Activated effector memory CD4-positive, alpha-beta T cell treated with anti-CD3 and anti-CD28 coated beads, Interleukin-2, amount 50 U/mL, for 16 hours (primary cell): ENCODE measurements at regions not wholly inside any gene's neighbourhood (a gene's known extent, or its start where the extent isn't known, plus 50 kb on each side); places are given as distances from the start of the nearest gene placed in this dataset.
"Not testable (repeated sequence)": the region's sequence is repeated elsewhere in the genome, so short reads cannot be mapped to it uniquely, and the experiment has no call there.

Source experiments
- DNase-seq: peaks from one replicate; pipeline ENCODE4 v3.0.0-alpha.2; 2020

GRCh38 chr16:86243571-86244154, 266.7 kb upstream of the FOXF1 start:
- DNase-seq: no peak

- no peak for DNase-seq
Observed at GRCh38 chr16:86244158-86244557, 266.2 kb upstream of the FOXF1 start.

- DNase-seq: no peak
Observed at GRCh38 chr16:86244936-86245335, 265.4 kb upstream of the FOXF1 start.

GRCh38 chr16:86245351-86245750, 265.0 kb upstream of the FOXF1 start:
- DNase-seq: no peak

- DNase-seq: no peak
Observed at GRCh38 chr16:86245895-86246294, 264.4 kb upstream of the FOXF1 start.

GRCh38 chr16:86248310-86248905, 261.9 kb upstream of the FOXF1 start:
- no peak for DNase-seq

- no peak for DNase-seq
Observed at GRCh38 chr16:86249631-86250030, 260.7 kb upstream of the FOXF1 start.

GRCh38 chr16:86251682-86252081, 258.6 kb upstream of the FOXF1 start:
- no peak for DNase-seq

- DNase-seq: no peak
Observed at GRCh38 chr16:86252596-86252995, 257.7 kb upstream of the FOXF1 start.

- no peak for DNase-seq
Observed at GRCh38 chr16:86255966-86256365, 254.4 kb upstream of the FOXF1 start.

GRCh38 chr16:86256995-86257394, 253.3 kb upstream of the FOXF1 start:
- no peak for DNase-seq

- no peak for DNase-seq
Observed at GRCh38 chr16:86257546-86257945, 252.8 kb upstream of the FOXF1 start.

GRCh38 chr16:86258713-86259112, 251.6 kb upstream of the FOXF1 start:
- DNase-seq: no peak

GRCh38 chr16:86259499-86259898, 250.8 kb upstream of the FOXF1 start:
- no peak for DNase-seq

- no peak for DNase-seq
Observed at GRCh38 chr16:86261379-86261778, 248.9 kb upstream of the FOXF1 start.

- DNase-seq: not testable (repeated sequence)
Observed at GRCh38 chr16:86267657-86268056, 242.7 kb upstream of the FOXF1 start.

GRCh38 chr16:86270696-86271095, 239.6 kb upstream of the FOXF1 start:
- DNase-seq: no peak

- no peak for DNase-seq
Observed at GRCh38 chr16:86272744-86273143, 237.6 kb upstream of the FOXF1 start.

GRCh38 chr16:86277221-86277620, 233.1 kb upstream of the FOXF1 start:
- DNase-seq: no peak

- DNase-seq: not testable (repeated sequence)
Observed at GRCh38 chr16:86277859-86278258, 232.5 kb upstream of the FOXF1 start.

- DNase-seq: no peak
Observed at GRCh38 chr16:86281421-86281820, 228.9 kb upstream of the FOXF1 start.

GRCh38 chr16:86283944-86284343, 226.4 kb upstream of the FOXF1 start:
- no peak for DNase-seq

- DNase-seq: no peak
Observed at GRCh38 chr16:86285421-86285820, 224.9 kb upstream of the FOXF1 start.

- no peak for DNase-seq
Observed at GRCh38 chr16:86285938-86286921, 224.1 kb upstream of the FOXF1 start.
